ENCODE measurements at regions not wholly inside any gene's neighbourhood (a gene's known extent, or its start where the extent isn't known, plus 50 kb on each side); places are given as distances from the start of the nearest gene placed in this dataset.

DNA sequence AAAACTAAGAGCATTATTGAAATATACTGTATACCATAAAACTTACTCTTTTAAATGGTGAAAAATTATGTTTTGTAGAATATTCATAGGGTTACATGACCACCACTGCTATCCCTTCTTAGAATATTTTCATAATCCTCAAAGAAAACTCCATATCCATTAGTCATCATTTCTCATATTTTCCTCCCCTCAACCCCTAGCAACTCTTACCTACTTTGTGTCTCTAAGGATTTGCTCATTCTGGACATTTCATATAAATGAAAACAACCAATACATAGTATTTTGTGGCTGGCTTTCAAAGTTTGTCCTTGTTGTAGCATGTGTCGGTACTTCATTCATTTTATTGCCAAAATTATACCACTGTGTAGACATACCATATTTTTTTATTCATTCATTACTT is 863.8 kb downstream of the KCNA4 start:
- TF ChIP-seq POLR2AphosphoS5 (IDR thresholded peaks at IDR 0.05; ENCODE audit: low read depth, low read length) = no peak
- TF ChIP-seq, protein P1, sequence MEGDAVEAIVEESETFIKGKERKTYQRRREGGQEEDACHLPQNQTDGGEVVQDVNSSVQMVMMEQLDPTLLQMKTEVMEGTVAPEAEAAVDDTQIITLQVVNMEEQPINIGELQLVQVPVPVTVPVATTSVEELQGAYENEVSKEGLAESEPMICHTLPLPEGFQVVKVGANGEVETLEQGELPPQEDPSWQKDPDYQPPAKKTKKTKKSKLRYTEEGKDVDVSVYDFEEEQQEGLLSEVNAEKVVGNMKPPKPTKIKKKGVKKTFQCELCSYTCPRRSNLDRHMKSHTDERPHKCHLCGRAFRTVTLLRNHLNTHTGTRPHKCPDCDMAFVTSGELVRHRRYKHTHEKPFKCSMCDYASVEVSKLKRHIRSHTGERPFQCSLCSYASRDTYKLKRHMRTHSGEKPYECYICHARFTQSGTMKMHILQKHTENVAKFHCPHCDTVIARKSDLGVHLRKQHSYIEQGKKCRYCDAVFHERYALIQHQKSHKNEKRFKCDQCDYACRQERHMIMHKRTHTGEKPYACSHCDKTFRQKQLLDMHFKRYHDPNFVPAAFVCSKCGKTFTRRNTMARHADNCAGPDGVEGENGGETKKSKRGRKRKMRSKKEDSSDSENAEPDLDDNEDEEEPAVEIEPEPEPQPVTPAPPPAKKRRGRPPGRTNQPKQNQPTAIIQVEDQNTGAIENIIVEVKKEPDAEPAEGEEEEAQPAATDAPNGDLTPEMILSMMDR (IDR thresholded peaks at IDR 0.05) = no peak
- no peak for TF ChIP-seq TAF1 (IDR thresholded peaks at IDR 0.05; ENCODE audit: borderline replicate concordance, low read depth, low read length)
